ENCODE measurements at regions not wholly inside any gene's neighbourhood (a gene's known extent, or its start where the extent isn't known, plus 50 kb on each side); places are given as distances from the start of the nearest gene placed in this dataset.
"Not testable (repeated sequence)": the region's sequence is repeated elsewhere in the genome, so short reads cannot be mapped to it uniquely, and the experiment has no call there.

GRCh38 chr14:88064841-88065240 lies 59.9 kb downstream of the GPR65 start:
- DNase-seq: no peak

- no peak for DNase-seq
Observed at GRCh38 chr14:88069677-88070076, 64.7 kb downstream of the GPR65 start.

GRCh38 chr14:88075269-88075981 lies 70.5 kb downstream of the GPR65 start:
- DNase-seq: no peak

- no peak for DNase-seq
Observed at GRCh38 chr14:88078525-88078924, 73.6 kb downstream of the GPR65 start.

- DNase-seq: no peak
Observed at GRCh38 chr14:88079624-88080023, 74.7 kb downstream of the GPR65 start.

GRCh38 chr14:88085736-88086135 lies 80.8 kb downstream of the GPR65 start:
- DNase-seq: no peak

- DNase-seq: no peak
Observed at GRCh38 chr14:88089445-88089844, 84.5 kb downstream of the GPR65 start.

- no peak for DNase-seq
Observed at GRCh38 chr14:88092529-88092928, 87.6 kb downstream of the GPR65 start.

GRCh38 chr14:88095791-88096190 lies 90.9 kb downstream of the GPR65 start:
- no peak for DNase-seq

- DNase-seq: no peak
Observed at GRCh38 chr14:88098163-88098562, 93.2 kb downstream of the GPR65 start.

GRCh38 chr14:88104710-88105109 lies 99.8 kb downstream of the GPR65 start:
- no peak for DNase-seq

GRCh38 chr14:88106377-88106776 lies 101.4 kb downstream of the GPR65 start:
- DNase-seq: no peak

GRCh38 chr14:88127669-88128068 lies 122.7 kb downstream of the GPR65 start:
- not testable (repeated sequence) for DNase-seq

- DNase-seq: no peak
Observed at GRCh38 chr14:88128816-88129215, 123.9 kb downstream of the GPR65 start.

- peak; percentile 6 for DNase-seq
Observed at GRCh38 chr14:88129306-88130056, 124.5 kb downstream of the GPR65 start.

GRCh38 chr14:88130057-88130432 lies 125.1 kb downstream of the GPR65 start:
- no peak for DNase-seq
